ENCODE measurements at regions not wholly inside any gene's neighbourhood (a gene's known extent, or its start where the extent isn't known, plus 50 kb on each side); places are given as distances from the start of the nearest gene placed in this dataset.

DNA sequence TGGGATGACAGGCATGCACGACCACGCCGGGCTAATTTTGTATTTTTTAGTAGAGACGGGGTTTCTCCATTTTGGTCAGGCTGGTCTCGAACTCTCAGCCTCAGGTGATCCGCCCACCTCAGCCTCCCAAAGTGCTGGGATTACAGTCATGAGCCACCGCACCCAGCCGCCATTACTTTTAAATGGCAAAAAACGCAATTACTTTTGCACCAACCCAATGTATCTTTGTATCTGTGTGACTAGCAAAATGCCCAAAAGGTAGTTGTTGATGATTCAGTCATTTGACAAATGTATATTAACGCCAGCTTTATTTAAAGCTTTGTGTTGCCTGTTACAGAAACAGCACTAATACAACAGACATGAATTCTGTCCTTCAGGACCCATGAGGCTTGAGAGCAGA is 216.9 kb upstream of the FMN2 start:
- ATAC-seq: no peak
- Histone ChIP-seq H3K36me3 (no peaks in the 10 kb centered on the region), H3K27ac (no peak overlapping the region), H3K9me3 (no peaks in the 10 kb centered on the region), H3K4me1 (no peaks in the 10 kb centered on the region), H3K4me3 (no peak overlapping the region), H3K27me3 (no peaks in the 10 kb centered on the region)
- TF ChIP-seq POLR2A (IDR thresholded peaks at IDR 0.05): no peak
- TF ChIP-seq, protein P1, sequence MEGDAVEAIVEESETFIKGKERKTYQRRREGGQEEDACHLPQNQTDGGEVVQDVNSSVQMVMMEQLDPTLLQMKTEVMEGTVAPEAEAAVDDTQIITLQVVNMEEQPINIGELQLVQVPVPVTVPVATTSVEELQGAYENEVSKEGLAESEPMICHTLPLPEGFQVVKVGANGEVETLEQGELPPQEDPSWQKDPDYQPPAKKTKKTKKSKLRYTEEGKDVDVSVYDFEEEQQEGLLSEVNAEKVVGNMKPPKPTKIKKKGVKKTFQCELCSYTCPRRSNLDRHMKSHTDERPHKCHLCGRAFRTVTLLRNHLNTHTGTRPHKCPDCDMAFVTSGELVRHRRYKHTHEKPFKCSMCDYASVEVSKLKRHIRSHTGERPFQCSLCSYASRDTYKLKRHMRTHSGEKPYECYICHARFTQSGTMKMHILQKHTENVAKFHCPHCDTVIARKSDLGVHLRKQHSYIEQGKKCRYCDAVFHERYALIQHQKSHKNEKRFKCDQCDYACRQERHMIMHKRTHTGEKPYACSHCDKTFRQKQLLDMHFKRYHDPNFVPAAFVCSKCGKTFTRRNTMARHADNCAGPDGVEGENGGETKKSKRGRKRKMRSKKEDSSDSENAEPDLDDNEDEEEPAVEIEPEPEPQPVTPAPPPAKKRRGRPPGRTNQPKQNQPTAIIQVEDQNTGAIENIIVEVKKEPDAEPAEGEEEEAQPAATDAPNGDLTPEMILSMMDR (IDR thresholded peaks at IDR 0.05 in 4 of 5, conservative IDR thresholded peaks at IDR 0.05 in 1 of 5): no peak
- in situ Hi-C loops (cut with MboI; ENCODE audit: low sequenced_read_pairs in 4 of 4): loop anchor here in 2 of 4 donors (25.0 kb wide), 1 partner anchor 463 kb away; no protein-coding TSS in a partner anchor
- intact Hi-C loops (cut with DNase I; ENCODE audit: low total_unique reads): no loop called here
- no peak for DNase-seq

DNA sequence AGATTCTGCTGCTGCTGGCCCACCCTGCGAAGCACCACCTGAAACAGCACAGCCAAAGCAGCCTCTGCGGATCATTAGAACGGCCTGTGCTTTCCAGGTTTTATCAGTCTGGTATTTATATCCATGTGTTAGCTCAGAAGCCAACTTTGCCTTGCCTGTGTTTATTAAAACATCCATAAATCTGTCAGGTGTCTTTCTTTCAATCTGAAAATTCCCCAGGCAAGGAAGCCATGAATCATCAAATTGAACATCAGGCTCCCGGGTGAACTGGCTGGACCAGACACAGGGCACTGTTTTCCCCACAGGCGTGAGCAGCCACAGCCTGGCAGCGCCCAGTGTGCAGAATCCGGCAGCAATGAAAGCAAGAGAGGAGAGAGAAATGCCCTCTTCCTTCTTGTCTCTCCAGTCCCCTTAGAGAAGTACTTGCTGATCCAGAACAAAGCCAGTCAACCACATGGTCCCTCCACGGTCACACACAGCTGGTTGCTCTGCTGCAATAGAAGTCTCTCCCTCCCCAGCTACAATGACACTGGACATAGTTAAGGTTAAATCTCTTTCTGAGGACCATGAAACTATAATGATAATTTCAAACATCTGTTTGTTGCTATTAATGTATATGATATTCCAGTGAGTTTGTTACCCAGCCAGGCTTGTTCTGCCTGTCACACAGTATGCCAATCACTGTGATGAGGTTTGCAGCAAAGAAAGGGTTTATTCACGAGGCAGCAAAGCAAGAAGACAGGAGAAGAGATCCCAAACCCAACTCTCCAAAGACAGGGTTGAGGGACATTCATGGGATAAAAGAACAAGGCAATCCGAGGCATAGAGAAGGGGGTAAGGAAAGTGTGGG is 212.1 kb upstream of the FMN2 start:
- ATAC-seq: no peak
- Histone ChIP-seq H3K4me1 (no peaks in the 10 kb centered on the region), H3K4me3 (no peak overlapping the region), H3K9me3 (no peaks in the 10 kb centered on the region), H3K27ac (no peak overlapping the region), H3K27me3 (no peaks in the 10 kb centered on the region), H3K36me3 (no peaks in the 10 kb centered on the region)
- intact Hi-C loops (cut with DNase I; ENCODE audit: low total_unique reads) (no loop called here), in situ Hi-C loops (cut with MboI; ENCODE audit: low sequenced_read_pairs in 4 of 4) (loop anchor here in 2 of 4 donors (25.0 kb wide), 1 partner anchor 467 kb away; no protein-coding TSS in a partner anchor)
- DNase-seq: no peak
- TF ChIP-seq, protein P1 (IDR thresholded peaks at IDR 0.05 in 4 of 5, conservative IDR thresholded peaks at IDR 0.05 in 1 of 5): no peak
- no peak for TF ChIP-seq POLR2A (IDR thresholded peaks at IDR 0.05)

DNA sequence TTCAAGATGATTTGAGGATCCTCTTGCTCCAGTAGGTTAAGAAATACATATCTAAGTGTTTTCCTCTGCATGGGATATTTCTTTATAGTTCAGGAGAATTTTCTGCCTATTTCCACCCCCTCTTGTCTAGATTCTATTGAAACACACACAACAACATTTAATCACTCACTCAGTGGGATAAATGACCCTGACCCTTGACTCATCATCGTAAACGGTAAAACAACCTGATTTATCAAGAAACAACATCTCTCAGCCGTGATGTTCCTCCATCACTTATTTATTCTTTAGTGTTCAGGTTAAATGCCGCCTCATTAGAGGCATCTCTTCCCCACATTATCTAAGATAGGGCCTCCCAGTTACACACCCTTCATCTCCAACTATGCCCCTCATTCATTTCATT is 208.7 kb upstream of the FMN2 start:
- TF ChIP-seq, protein P1 (IDR thresholded peaks at IDR 0.05 in 4 of 5, conservative IDR thresholded peaks at IDR 0.05 in 1 of 5): no peak
- TF ChIP-seq POLR2A (IDR thresholded peaks at IDR 0.05): no peak
- in situ Hi-C loops (cut with MboI; ENCODE audit: low sequenced_read_pairs in 4 of 4) (loop anchor here in 2 of 4 donors (25.0 kb wide), 1 partner anchor 471 kb away; no protein-coding TSS in a partner anchor), intact Hi-C loops (cut with DNase I; ENCODE audit: low total_unique reads) (no loop called here)
- ATAC-seq: no peak
- Histone ChIP-seq H3K4me3 (no peak overlapping the region), H3K9me3 (no peaks in the 10 kb centered on the region), H3K27me3 (no peaks in the 10 kb centered on the region), H3K36me3 (no peaks in the 10 kb centered on the region), H3K27ac (no peak overlapping the region), H3K4me1 (no peaks in the 10 kb centered on the region)
- no peak for DNase-seq

DNA sequence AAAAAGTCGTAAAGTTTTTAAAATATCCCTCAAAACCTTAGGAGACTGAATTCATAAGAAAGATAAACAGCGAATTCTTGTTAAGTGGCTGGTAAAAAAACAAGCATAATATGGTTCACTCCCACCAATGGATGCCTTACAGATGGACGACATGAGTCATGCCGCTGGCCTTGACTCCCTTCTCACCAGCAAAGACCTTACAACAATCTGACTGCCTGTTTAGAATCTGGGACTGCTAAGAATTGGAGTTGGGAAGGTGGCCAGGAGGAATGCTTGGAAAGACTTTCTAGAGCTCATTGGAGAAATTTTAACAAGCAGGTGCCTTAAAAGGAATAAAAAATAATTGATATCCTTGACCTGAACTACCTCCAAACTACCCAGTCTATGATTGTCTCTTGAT is 206.9 kb upstream of the FMN2 start:
- intact Hi-C loops (cut with DNase I; ENCODE audit: low total_unique reads) (no loop called here), in situ Hi-C loops (cut with MboI; ENCODE audit: low sequenced_read_pairs in 4 of 4) (loop anchor here in 2 of 4 donors (25.0 kb wide), 1 partner anchor 472 kb away; no protein-coding TSS in a partner anchor)
- Histone ChIP-seq H3K27ac (no peak overlapping the region), H3K4me3 (no peak overlapping the region), H3K36me3 (no peaks in the 10 kb centered on the region), H3K9me3 (no peaks in the 10 kb centered on the region), H3K4me1 (no peaks in the 10 kb centered on the region), H3K27me3 (no peaks in the 10 kb centered on the region)
- TF ChIP-seq, protein P1 (IDR thresholded peaks at IDR 0.05 in 4 of 5, conservative IDR thresholded peaks at IDR 0.05 in 1 of 5): no peak
- TF ChIP-seq POLR2A (IDR thresholded peaks at IDR 0.05): no peak
- ATAC-seq (no peak), DNase-seq (no peak)

Data from gastrocnemius medialis (tissue), 4 donors.